Activated B cell treated with CpG ODN at 0.5 μM for 24 hours (primary cell): ENCODE measurements at regions not wholly inside any gene's neighbourhood (a gene's known extent, or its start where the extent isn't known, plus 50 kb on each side); places are given as distances from the start of the nearest gene placed in this dataset.

ENCODE experiments used
- ATAC-seq: fragments of 200-7000 bp; cut with Tn5 transposase; one replicate; pipeline ENCODE4 v1.10.0; 2021; ENCODE audit warnings: low read depth, mild to moderate bottlenecking, moderate library complexity
- CTCF ChIA-PET: fragments of 350-600 bp; sonication (Branson Sonifier 250); formaldehyde crosslinking; loops from one replicate; lab custom pipeline; 2021; ENCODE audit warnings: antibody characterized with exemption; lab: Charles Lee
- POLR2A ChIA-PET: fragments of 350-600 bp; sonication (Branson Sonifier 250); formaldehyde crosslinking; loops from one replicate; lab custom pipeline; 2021; ENCODE audit warnings: antibody characterized with exemption; lab: Charles Lee
- DNase-seq: peaks from one replicate; pipeline ENCODE4 v3.0.0; 2022
- H3K27ac Mint-ChIP-seq: one replicate; pipeline ENCODE4 v1.8.0; 2020; ENCODE audit warnings: mixed read lengths
- H3K27me3 Mint-ChIP-seq: one replicate; pipeline ENCODE4 v1.8.0; 2021; ENCODE audit warnings: mixed read lengths
- H3K36me3 Mint-ChIP-seq: one replicate; pipeline ENCODE4 v1.8.0; 2021; ENCODE audit warnings: low read depth, mixed read lengths
- H3K4me1 Mint-ChIP-seq: one replicate; pipeline ENCODE4 v1.8.0; 2021; ENCODE audit warnings: mixed read lengths
- H3K4me3 Mint-ChIP-seq: one replicate; pipeline ENCODE4 v1.8.0; 2020; ENCODE audit warnings: mild to moderate bottlenecking, mixed read lengths
- H3K9me3 Mint-ChIP-seq: one replicate; pipeline ENCODE4 v1.8.0; 2020; ENCODE audit warnings: mixed read lengths
- CTCF ChIP-seq: fragments of 200-600 bp; IDR thresholded peaks from one replicate; pipeline ENCODE4 v1.8.0; 2022; ENCODE audit warnings: antibody characterized with exemption, mild to moderate bottlenecking
- intact Hi-C: fragments of 100-400 bp; cut with micrococcal nuclease; formaldehyde crosslinking; loops from one replicate; pipeline ENCODE4 v1.15.1; 2024

- no peaks in the 10 kb centered on the region for H3K4me1 Mint-ChIP-seq
- ChIA-PET CTCF (no interaction called here), POLR2A (no interaction called here)
- no peaks in the 10 kb centered on the region for H3K27me3 Mint-ChIP-seq
- intact Hi-C loops = no loop called here
- no peaks in the 10 kb centered on the region for H3K9me3 Mint-ChIP-seq
- ATAC-seq (no peak), DNase-seq (no peak)
- H3K4me3 Mint-ChIP-seq = no peak overlapping the region
- no peak for TF ChIP-seq CTCF
- no peaks in the 10 kb centered on the region for H3K36me3 Mint-ChIP-seq
- no peak overlapping the region for H3K27ac Mint-ChIP-seq
These were observed 447.3 kb upstream of the USP9Y start for GRCh38 chrY:12253756-12254155.

GRCh38 chrY:12271162-12271561 lies 429.9 kb upstream of the USP9Y start:
- CTCF ChIA-PET = no interaction called here
- no peak for ATAC-seq
- Mint-ChIP-seq H3K9me3 (no peaks in the 10 kb centered on the region), H3K27me3 (no peaks in the 10 kb centered on the region), H3K4me1 (no peaks in the 10 kb centered on the region), H3K36me3 (no peaks in the 10 kb centered on the region), H3K4me3 (no peak overlapping the region), H3K27ac (no peak overlapping the region)
- POLR2A ChIA-PET = no interaction called here
- TF ChIP-seq CTCF = no peak
- DNase-seq = no peak
- intact Hi-C loops = no loop called here

GRCh38 chrY:12285608-12286007 lies 415.4 kb upstream of the USP9Y start:
- intact Hi-C loops = no loop called here
- ATAC-seq = no peak
- ChIA-PET CTCF (no interaction called here), POLR2A (no interaction called here)
- Mint-ChIP-seq H3K9me3 (peaks cover 3% of the 10 kb centered on the region), H3K4me1 (no peaks in the 10 kb centered on the region), H3K36me3 (no peaks in the 10 kb centered on the region), H3K27me3 (no peaks in the 10 kb centered on the region), H3K4me3 (no peak overlapping the region), H3K27ac (no peak overlapping the region)
- no peak for DNase-seq
- TF ChIP-seq CTCF = no peak

DNA sequence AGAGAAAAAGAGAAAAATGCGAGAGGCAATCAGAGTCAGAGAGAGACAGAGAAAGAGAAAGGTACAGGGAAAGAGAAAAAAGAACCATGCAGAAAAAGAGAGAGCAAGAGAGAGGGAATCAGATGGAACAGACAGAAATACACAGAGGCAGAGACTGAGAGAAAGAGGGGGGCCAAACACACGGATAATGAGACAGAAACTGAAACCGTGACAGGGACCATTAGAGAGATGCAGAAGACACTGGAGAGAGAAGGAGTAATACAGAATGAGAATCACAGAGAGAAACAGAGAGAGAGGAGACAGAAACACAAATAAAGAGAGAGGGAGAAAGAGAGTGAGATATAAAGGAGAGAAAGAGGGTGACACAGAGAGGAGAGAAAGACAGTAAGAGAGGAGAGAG lies 412.1 kb upstream of the USP9Y start:
- Mint-ChIP-seq H3K4me3 (no peak overlapping the region), H3K36me3 (no peaks in the 10 kb centered on the region), H3K9me3 (peaks cover 3% of the 10 kb centered on the region), H3K4me1 (no peaks in the 10 kb centered on the region), H3K27ac (no peak overlapping the region), H3K27me3 (no peaks in the 10 kb centered on the region)
- CTCF ChIA-PET = no interaction called here
- POLR2A ChIA-PET = no interaction called here
- ATAC-seq (no peak), DNase-seq (no peak)
- TF ChIP-seq CTCF = no peak
- intact Hi-C loops = no loop called here

GRCh38 chrY:12289415-12289814 lies 411.6 kb upstream of the USP9Y start:
- intact Hi-C loops = no loop called here
- no peak for TF ChIP-seq CTCF
- POLR2A ChIA-PET = no interaction called here
- DNase-seq (no peak), ATAC-seq (no peak)
- Mint-ChIP-seq H3K4me3 (no peak overlapping the region), H3K27me3 (no peaks in the 10 kb centered on the region), H3K4me1 (no peaks in the 10 kb centered on the region), H3K9me3 (peaks cover 1% of the 10 kb centered on the region), H3K27ac (no peak overlapping the region), H3K36me3 (no peaks in the 10 kb centered on the region)
- CTCF ChIA-PET = no interaction called here
